NOMO-1 treated with DMSO at 0.1 percent for 48 hours (cell line): ENCODE measurements at regions not wholly inside any gene's neighbourhood (a gene's known extent, or its start where the extent isn't known, plus 50 kb on each side); places are given as distances from the start of the nearest gene placed in this dataset.

Experiments
- DNase-seq: peaks from one replicate; lab custom pipeline; 2025; ENCODE audit not compliant: unreplicated experiment; lab: John Stamatoyannopoulos, UW

- peak; percentile 14 for DNase-seq
Measured at GRCh38 chr3:145721273-145721805, 439.6 kb downstream of the PLOD2 start.

DNA sequence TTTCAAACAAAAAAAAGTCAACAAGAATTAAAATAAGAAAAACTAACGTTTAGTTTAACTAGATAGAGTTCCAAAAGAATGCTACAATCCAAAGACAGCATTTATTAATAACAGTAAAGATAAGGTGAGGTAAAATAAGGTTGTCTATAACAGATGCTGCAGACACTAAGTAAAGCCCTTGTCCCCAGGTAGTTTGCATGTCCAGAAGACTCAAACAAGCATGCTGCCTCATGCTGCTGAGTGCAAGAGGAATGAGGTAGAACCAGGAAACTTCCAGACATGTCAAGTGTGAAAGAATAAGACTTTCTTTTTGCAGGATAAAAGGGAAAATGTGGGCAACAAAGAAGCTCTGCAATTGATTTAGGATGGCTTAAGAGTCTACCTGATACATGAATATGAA, 439.2 kb downstream of the PLOD2 start:
- no peak for DNase-seq

- no peak for DNase-seq
Measured at GRCh38 chr3:145727476-145727875, 433.5 kb downstream of the PLOD2 start.

DNA sequence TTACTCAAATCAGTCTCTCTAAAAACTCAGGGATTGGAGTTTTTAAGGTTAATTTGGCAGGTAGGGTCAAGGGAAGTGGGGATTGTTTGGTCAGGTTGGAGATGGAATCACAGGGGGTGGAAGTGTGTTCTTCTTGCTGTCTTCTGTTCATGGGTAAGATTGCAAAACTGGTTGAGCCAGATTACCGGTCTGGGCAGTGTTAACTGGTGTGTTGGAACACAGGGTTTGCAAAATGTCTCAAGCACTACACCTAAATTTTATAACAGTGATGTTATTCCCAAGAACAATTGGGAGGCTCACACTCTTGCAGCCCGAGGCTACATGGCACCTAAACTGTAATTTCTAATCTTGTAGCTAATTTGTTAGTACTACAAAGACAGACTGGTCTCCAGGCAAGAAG, 425.4 kb downstream of the PLOD2 start:
- no peak for DNase-seq

- no peak for DNase-seq
Measured at GRCh38 chr3:145737952-145738351, 423.0 kb downstream of the PLOD2 start.

- DNase-seq: no peak
Measured at GRCh38 chr3:145739926-145740325, 421.1 kb downstream of the PLOD2 start.

DNA sequence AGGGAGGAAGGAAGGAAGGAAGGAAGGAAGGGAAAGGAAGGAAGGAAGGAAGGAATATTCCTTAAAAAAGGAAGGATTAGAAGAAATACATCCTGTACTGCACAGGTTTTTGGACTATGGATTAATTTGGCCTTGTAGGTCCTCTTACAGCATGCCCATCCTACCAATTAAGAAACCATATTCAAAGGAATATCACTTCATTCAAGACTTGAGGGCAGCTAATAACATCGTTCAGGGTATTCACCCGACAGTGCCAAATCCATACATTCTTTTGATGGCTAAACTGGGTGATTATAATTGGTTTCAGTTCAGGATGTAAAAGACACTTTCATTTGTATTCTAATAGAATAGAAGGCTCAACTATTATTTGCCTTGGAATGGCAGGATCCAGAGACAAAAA, 410.3 kb downstream of the PLOD2 start:
- no peak for DNase-seq

- no peak for DNase-seq
Measured at GRCh38 chr3:145752576-145752975, 408.4 kb downstream of the PLOD2 start.

DNA sequence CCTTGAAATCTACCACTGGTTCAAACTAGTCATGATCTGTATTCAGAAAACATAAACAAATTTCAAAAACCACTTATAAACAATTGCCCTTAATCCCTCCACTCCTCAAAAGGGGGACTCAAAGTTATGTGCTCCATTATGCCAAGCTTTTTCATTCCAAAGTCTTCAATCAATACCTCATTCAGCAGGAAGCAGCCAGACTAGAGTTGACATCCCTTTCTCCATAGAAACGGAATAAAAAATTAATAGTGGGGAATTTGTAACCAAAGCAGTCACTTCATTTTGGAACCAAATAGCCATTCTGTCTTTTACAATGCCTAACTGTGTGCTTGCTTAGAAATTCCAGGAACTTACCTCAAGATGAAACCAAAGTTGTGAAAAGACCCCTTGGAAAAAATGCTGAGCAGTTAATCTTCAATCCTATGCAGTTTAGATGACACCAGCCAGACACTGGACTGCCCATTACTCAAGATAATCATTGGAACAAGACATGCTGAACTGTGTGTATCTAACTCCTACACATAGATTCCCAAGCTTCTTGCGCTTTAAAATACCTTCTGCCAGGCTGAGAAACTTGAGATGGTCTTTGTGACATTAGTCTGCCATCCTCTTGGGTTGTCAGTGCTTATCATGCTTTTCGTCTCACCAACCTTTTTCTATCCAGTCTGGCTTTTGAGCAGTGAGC, 406.2 kb downstream of the PLOD2 start:
- DNase-seq: no peak

DNA sequence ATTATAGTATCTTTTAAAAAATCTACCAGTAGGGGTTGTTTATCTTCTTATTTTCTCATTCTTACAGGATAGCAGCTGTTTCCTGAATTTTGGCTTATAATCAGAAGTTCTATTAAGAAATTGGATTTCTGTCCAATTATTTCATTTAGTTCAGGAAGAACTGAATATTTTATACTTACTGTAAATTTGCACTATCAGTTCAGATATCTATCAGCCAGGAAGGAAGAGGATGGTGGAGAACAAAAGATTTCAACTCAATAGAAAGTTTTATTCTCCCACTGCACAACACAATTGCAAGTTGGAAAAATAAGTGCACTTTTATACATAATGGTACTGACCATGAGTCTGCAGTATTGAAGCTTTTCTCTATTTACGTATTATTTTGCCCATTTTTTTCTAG, 400.9 kb downstream of the PLOD2 start:
- no peak for DNase-seq

- DNase-seq: no peak
Measured at GRCh38 chr3:145767909-145768308, 393.1 kb downstream of the PLOD2 start.

GRCh38 chr3:145776782-145777408, 384.1 kb downstream of the PLOD2 start:
- DNase-seq: peak; percentile 15

DNA sequence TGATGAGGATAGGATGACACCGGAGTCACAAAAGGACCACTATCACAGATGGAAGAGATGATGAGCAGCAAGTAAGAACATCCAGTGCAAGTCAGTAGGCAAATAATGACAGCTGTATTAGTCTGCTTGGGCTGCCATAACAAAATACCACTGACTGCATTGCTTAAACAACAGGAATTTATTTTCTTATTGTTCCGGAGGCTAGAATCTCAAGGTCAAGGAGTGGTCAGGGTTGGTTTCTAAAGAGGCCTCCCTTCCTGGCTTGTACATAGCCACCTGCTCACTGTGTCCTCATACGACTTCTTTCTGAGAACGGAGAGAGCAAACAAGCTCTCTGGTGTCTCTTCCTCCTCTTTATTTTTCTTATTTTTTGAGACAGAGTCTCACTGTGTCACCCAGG, 380.7 kb downstream of the PLOD2 start:
- no peak for DNase-seq

GRCh38 chr3:145785668-145786067, 375.3 kb downstream of the PLOD2 start:
- no peak for DNase-seq

- no peak for DNase-seq
Measured at GRCh38 chr3:145798007-145798406, 363.0 kb downstream of the PLOD2 start.

DNA sequence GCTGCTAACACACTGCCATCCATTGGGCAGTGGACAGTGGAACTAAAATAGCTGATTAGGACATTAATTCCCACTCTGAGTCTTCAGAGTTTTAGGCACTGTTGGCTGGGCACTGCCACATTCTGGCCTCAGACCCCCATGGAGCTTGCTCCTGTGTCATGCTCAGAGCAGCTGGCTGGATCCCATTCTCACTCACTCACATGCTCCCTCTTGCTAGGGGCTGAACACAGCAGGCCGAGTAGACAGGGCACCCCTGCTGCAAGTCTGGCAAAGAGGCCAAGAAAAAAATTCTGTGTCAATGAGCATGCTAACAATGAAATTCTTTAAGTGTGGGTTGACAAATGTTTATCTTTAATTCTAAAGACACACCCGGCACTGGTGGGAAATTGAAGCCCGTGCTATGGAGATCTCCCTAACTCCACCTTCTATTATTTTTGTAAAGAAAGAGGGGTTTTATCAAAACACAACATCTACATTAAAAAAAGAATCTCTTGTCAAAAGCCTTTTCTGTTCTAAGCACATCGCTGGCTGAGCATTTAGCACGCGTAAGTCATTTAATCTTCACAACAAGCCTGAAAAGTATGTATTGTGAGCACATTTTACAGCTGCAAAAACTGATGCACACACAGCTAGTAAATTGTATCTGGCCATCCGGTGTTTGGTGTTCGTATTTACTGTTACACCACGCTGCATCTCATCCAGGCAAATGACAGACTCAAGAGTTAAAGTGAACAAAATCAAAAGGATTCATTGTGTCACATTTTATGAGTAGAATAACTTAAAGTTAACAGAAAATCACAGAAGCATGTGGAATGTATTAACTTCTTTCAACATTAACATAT, 362.1 kb downstream of the PLOD2 start:
- no peak for DNase-seq

DNA sequence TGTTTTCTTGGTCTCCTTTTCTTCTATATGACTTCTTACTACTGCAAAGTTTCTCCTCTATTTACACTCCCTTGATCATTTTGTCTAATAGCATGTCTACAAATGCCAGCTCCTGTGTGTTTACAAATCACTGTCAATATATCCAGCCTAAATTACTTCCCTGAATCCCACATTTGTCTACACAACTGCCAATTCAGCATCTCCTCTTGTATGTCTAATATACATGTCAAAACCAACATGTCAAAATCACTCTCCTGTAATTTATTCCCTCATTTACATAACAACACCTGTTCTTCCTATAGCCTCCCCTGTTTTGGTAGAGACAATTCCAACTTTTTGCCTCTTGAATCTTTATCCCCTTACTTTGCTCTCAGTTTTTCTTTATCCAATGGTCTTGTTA, 359.3 kb downstream of the PLOD2 start:
- no peak for DNase-seq

- no peak for DNase-seq
Measured at GRCh38 chr3:145807990-145808389, 353.0 kb downstream of the PLOD2 start.

DNA sequence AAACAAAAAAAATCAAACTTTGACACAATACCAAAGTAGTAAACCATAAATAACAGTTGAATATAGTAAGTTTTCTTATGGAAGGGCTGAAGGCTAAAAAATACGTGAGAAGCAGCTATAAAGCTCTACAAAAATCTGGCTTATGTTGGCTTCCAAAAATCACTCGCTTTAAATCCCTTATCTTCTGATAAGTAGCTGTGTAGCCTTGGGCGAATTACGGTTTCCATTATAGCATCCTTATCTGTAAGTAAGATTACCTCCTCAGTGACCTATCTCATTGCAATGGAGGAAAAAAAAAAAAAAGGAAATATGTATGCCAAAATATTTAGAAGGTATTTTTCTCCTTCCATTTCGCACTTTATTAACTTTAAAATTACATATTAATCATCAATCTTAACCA, 348.6 kb downstream of the PLOD2 start:
- no peak for DNase-seq

DNA sequence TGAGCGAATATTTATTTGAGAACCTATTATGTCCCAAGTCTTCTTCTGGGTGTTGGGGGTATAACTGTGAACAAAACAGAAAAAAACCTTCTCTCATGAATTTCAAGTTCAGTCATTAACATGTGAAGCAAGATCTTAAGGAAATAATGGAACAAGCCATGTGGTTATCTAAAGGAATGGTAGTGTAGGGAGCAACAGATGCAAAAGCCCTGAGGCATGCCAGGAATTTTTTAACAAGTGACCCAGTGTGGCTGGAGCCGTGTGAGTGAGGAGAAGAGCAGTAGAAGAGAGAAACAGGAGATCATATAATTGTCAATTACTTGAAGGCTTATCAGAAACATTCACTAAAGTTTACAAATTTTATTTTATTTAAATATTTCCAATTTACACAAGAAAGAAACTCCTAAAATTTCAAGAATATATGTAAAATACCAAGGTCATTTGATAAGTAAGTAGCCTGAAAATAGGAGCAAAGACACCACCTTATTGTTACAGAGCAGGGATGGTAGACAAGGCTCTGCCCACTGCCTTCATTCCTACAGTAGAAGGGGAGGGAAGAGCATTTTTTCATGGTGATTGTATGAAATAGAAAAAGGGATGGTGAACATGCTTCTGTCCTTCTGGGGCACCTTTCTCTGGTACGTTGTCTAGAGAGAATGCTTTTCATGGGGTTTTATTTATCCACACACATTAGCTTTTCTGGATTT, 345.1 kb downstream of the PLOD2 start:
- no peak for DNase-seq

DNA sequence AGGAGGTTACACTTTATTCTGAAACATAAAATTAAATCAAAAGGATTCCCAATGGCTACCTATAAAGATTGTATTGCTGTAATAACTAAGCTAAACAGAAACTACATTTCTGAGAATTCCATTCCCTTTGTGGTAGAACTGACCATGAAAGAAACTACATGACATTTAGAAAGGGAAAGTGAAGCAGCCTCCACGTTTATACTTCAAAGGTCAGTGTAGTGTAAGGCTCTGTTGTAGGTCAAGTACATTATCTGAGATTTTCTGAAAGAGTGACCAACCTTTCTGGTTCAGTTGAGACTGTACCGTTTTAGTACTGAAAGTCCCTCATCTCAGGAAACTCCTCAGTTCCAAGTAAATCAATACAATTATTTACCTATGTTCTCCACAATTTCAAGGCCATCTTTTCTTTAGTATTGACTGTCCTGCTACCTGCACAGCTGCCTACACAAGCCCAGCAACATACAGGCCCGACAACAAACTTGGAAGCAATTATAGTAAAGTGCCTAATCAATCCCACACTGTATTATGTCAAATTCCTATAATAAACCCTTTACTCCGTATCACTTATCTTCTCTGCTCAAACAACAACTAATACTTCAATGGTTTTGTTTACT, 343.0 kb downstream of the PLOD2 start:
- no peak for DNase-seq
